Retinal pigment epithelial cell (primary cell): ENCODE measurements at regions not wholly inside any gene's neighbourhood (a gene's known extent, or its start where the extent isn't known, plus 50 kb on each side); places are given as distances from the start of the nearest gene placed in this dataset.

Source experiments
- DNase-seq: peaks from one replicate; pipeline ENCODE4 v3.0.0-alpha.2; 2010; ENCODE audit warnings: low read depth
- H3K4me3 ChIP-seq: 2 replicates; pipeline ENCODE4 v1.5.1; 2011; ENCODE audit warnings: mild to moderate bottlenecking, low read length, control low read depth, moderate library complexity
- CTCF ChIP-seq: conservative IDR thresholded peaks from 2 replicates; pipeline ENCODE4 v1.5.1; 2011; ENCODE audit warnings: low read depth, low read length, control low read depth, inconsistent platforms

GRCh38 chr4:169909479-169909878 lies 116.7 kb downstream of the MFAP3L start:
- no peak for DNase-seq
- no peak overlapping the region for H3K4me3 ChIP-seq
- no peak for TF ChIP-seq CTCF

GRCh38 chr4:169907705-169908104 lies 118.5 kb downstream of the MFAP3L start:
- no peak for DNase-seq
- no peak for TF ChIP-seq CTCF
- no peak overlapping the region for H3K4me3 ChIP-seq

- no peak for DNase-seq
- TF ChIP-seq CTCF = no peak
- no peak overlapping the region for H3K4me3 ChIP-seq
Observed at GRCh38 chr4:169906821-169907220, 119.4 kb downstream of the MFAP3L start.

GRCh38 chr4:169906104-169906503 lies 120.1 kb downstream of the MFAP3L start:
- TF ChIP-seq CTCF = no peak
- H3K4me3 ChIP-seq = no peak overlapping the region
- no peak for DNase-seq

GRCh38 chr4:169902658-169903345 lies 123.4 kb downstream of the MFAP3L start:
- no peak for TF ChIP-seq CTCF
- DNase-seq = no peak
- H3K4me3 ChIP-seq = no peak overlapping the region

- no peak for DNase-seq
- TF ChIP-seq CTCF = no peak
- H3K4me3 ChIP-seq = no peak overlapping the region
Observed at GRCh38 chr4:169900241-169900845, 125.9 kb downstream of the MFAP3L start.

- no peak overlapping the region for H3K4me3 ChIP-seq
- TF ChIP-seq CTCF = no peak
- DNase-seq = peak; percentile 84
Observed at GRCh38 chr4:169899295-169899694, 126.9 kb downstream of the MFAP3L start.
